Activated CD4-positive, alpha-beta T cell treated with anti-CD3 and anti-CD28 coated beads, Interleukin-2, amount 50 U/mL, for 4 hours (primary cell): ENCODE measurements at regions not wholly inside any gene's neighbourhood (a gene's known extent, or its start where the extent isn't known, plus 50 kb on each side); places are given as distances from the start of the nearest gene placed in this dataset.
"Not testable (repeated sequence)": the region's sequence is repeated elsewhere in the genome, so short reads cannot be mapped to it uniquely, and the experiment has no call there.

Source experiments
- DNase-seq, 2 experiments: peaks; one replicate each; pipeline ENCODE4 v3.0.0-alpha.2; 2020

DNA sequence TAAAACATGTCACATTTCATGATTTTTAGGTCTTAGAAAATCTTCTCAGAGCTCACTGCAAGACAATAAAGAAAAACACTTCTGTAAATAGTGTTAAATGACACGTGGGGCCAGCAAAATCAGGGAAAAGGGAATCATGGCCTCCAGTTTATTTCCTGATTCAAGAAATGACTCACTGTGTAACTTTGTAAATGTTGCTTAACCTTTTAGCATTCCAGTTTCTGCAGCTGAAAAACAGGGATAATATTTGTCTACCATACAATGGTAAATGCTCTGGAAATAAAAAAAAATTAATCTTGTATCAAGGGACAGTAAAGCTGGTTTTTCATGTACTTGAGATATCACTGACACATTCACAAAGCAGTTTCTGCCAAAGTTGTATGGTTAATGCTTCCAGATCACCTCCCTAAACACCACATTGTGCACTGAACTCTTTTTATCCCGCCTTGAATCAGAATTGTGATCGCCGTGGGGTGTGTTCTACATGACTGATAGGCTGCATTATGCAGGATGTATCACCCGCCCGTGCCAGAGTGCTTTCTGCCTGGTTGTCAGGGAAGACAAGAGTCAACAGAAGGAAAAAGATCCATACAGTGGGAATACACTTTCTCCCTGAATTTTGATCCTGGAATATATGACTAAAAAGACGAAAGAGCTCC lies 238.8 kb downstream of the IKZF2 start:
- DNase-seq = no peak

DNA sequence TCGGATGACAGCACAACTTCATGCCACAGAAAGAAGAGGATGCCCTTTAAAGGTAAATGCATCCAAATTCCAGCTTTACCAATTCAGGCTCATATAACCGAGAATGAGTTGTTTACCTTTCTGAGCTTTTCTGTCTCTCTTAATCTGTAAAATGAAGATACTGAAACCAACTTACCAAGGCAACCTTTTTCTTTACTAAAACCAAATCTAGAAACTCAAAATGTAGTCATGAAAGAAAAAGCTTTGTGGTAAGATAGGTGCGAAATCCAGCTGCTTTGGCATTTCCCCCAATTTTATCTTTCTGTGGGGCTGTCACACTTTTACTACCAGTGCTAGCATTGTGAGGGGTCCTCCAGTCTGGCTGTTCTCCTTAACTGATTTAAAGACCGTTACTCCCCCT lies 240.4 kb downstream of the IKZF2 start:
- DNase-seq = no peak

DNA sequence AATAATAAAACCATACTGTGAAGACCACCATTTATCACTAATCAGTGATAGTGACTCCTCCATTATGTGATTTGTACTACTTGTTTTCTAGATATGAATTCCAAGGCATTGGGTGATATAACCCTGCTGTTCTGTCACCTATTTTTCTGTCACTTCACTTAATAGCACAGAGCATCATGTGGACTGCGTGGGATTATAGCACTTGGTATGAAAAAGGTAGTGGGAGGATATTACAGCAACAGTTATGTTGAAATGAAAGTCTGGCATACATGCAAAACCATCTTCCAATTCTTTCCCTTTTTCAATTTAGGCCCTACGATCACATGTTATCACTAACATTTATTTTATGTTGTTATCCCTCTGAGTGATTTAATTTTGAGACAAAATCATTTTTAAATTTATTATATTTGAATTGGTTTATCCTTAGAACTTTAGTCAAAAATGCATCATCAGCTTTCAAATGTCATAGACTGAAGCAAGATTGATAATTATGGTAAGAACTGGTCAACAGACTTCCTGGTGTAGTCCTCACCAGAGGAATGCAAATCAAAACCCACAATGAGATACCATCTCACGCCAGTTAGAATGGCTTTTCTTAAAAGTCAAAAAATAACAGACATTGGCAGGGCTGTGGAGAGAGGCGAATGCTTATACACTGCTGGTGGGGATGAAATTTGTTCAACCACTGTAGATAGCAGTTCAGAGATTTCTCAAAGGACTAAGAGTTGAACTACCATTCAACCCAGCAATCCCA lies 242.6 kb downstream of the IKZF2 start:
- DNase-seq = no peak

DNA sequence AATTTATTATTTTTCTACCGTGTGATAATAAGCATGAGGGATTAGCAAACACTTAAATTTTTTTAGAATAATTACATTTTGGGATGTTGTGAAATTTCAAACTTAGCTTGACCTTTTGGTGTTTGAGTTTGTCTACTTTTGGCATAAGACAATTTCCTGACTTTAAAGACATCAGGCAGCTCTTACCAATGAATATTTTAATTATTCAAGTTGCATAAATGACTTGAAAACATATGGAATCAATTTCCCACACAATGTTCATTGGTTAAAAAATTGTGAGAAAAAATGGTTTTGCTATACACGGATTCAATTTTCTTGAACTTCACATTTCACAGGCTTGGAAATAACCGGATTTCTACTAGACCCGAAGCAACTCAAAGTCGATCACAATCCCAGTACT lies 243.4 kb downstream of the IKZF2 start:
- DNase-seq = no peak

DNA sequence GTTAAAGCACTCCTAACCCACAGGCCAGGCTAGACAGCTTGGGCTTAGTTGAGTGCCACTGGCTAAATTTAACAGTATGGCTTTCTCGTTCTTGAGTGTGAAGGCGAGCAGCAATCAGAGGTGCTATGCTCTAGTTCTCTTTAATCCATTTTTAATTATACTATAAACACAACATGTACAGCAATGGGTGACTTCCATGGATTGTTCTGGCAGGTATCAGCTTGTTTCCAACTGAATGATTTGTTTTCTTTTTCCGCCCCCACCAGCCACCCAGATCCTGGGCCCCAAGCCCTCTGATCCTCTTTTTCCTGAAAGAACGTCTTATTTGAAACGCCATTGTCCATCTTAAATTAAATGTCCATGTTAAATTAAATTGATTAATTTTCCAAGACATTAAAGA lies 244.8 kb downstream of the IKZF2 start:
- DNase-seq = no peak

DNA sequence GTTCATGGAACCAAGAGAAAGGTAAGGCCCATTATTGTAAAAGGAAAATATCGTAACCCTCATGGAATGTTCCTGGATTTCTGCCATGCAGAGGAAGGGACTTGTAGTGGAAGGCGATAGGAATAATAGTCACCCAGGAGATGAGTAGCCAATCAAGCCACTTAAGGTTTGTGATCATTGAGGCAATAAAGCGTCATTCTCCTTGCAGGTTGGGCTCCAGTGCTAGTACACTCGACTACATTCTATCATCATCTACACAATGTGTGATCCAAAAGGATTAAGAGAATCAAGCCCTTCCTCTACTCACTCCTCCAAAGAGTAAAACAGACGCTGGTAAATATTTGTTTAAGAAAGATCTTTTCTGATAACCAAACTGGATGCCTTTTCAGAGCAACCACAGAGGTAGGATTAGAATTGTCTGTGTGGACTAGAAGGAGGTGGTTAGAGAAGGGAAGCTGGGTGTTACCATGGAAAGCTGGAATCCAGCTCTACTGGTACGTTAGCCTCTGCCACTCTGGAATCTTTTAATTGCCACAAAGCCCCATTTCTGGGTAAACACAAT lies 245.7 kb downstream of the IKZF2 start:
- no peak for DNase-seq

DNA sequence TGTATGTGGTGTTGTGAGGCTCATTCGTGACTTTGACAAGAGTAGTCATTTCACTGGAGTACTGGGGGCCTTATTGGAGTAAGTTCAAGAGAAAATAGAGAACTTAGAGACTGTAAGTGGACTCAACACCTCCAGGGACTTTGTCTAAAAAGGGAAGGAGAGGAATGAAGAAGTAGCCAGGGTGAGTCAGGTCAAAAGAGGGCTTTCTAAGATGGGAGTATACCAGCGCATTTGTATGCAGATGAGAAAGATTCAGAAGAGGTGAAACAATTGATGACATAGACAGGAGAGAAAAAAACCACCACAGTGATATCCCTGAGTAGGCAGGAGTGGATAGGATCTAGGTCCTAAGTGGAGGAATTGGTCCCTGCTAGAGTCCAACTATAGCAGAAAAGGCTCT lies 246.8 kb downstream of the IKZF2 start:
- DNase-seq = no peak

DNA sequence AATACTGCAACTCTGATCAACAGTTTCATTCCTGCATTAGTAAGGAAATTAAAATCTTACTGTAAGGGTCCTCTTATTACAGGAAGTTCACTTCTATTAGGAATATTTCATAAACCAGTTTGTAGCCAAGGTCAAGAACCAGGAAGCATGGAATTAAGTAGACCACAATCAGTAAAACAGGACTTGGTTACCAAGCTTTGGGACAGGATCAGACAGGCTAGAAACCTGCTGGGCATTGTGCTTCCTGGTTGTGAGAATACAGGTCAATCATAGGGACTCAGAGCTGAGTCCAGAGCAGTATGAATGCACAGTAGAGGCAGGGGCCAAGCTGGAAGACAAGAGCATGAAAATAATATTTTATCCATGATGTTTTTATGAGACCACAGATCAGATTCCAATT lies 248.0 kb downstream of the IKZF2 start:
- no peak for DNase-seq

DNA sequence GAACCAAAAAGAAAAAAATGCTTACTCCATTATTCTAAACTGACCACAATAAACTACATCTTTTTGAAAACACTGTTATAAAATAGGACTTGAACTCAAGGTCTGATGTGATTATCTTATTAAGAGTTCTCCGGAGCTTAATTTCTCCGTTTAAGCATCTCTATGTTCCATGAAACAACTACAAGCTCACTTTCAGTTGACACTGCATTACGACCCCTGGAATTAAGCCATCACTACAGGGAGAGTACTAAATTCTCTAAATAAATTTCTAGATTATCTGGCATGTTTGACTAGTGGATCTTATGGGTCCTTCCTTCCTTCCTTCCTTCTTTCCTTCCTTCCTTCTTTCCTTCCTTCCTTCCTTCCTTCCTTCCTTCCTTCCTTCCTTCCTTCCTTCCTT lies 249.0 kb downstream of the IKZF2 start:
- no peak for DNase-seq

DNA sequence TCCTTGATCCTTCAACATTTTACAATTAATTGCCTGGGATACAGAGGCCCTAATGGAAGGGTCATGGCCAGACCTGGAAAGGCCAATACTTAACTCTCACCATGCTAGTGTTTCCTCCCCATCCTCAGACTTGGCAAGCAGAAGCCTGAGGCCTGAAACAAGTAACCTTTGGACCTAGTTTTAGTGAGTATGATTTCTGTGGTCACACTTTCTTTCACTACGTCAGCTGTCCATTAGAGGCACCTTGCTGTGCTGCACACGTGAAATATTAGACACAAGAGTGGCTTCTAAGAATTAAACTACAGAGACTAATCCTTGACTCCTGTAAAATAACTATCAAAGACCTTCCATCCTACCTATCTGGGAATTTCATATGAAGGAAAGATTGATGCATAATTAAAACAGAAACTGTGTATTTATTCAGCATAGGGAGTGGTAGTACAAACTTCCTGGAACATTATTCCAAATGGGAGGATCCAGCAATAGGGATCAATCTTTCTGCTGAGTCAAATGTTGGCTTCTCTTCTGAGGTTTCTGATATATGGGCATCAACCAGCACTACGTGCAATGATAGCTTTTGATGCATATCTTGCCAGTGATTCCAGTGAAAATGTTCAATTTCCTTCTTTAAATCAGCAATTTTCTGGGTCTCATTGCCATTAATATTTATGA lies 249.7 kb downstream of the IKZF2 start:
- DNase-seq = no peak

DNA sequence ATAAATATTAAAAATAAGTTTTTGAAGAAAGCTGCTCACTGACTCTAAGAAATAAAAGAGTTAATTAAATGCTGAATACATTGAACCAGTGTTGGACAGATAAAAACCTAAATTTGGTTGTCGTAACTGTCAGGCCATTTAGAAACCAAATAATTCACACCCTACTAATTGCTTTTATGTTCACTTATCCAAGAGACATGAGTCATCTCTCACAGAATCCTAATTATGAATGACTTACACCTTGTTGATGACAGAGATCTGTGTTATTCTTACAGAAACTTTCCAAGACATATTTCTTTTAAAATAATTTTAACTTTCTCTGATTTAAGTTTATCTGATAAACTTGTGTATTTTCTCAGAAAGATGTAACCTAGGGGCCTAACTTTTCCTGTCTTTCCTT lies 250.7 kb downstream of the IKZF2 start:
- DNase-seq = no peak

DNA sequence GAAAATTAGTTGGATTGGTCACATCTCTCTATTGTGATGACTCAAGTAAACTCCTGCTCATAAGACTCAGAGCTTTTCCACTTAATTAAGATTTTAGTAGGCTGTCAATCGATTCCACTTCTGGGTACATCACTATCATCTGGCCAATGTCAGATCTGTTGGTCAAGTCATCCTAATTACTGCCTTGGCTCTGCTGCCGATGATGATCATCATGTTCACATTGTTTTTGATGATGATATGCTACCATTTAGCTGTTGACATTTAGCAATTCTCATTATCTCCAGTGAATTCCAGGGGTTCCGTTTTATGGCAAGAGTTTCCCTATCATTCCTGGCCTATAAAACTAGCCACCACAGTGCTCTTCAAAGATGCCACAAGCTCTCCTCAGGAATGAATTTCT lies 253.4 kb downstream of the IKZF2 start:
- DNase-seq = no peak

DNA sequence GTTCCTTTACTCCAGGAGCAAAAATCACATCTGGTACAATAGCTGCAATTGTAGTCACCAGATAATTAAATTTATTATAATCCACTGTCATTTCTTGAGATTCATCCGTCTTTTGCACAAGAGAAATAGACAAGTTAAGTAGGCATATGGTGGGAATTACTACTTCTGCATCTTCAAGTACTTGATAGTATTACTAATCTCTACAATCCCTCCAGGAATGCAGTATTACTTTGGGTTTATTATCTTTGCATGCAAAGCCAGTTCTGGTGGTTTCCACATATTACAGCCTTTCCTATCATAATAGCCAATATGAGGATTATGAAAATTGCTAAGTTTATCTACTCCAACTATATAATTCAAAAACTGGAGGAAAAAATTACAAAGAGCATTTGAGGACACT lies 254.1 kb downstream of the IKZF2 start:
- no peak for DNase-seq

DNA sequence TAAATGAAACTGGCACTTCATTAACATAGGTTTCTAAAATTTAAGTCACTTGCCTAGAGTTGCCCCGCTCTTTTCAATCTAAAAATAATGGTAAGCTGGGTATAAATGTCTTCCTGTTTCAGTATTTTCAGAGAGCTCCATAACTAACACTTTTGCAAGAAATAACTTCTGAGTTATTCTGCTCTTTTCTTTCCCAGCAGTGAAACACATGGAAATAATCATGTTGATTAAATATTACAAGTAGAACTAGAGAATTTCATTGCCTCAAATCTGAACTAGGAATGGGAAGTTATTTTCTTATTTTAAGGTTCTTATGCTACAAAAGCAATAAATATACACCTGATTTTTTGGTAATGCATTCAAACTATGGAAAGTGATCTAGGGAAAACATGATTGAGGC lies 257.4 kb downstream of the IKZF2 start:
- no peak for DNase-seq

DNA sequence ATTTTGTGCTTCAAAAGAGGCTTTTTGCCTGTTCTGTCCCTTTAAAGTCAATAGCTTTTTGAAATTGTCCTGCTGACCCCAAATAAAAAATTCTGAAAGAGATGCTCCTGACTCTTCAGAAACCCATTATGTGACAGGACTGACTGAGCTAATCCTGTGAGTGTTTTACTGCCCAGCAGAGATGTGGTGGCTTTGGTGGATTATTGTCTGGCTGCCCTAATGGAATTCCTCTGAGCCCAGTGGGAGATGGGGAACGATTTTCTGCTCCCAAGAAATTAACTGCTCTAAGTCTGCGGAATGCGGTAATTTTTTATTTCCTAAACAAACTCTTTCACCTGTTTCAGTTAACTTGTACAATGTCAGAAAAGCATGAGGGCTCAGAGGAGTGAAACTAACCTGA lies 258.2 kb downstream of the IKZF2 start:
- no peak for DNase-seq

DNA sequence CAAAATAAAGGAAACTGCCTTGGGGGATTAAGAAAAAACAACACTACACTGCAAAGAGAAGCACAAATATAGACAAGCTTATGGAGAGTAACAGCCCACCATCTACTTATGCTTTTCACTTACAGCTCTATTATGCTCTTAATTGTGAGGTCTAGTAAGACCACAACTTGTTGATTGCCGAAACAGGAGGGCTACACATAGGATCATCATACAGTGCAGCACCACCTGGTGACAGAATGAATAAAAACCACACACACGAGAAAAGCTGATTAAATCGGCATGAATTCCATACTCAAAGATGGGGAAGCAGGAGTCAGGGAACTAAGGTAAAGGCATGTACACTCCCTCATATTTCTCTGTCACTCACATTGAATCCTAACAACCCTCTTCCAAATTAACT lies 259.2 kb downstream of the IKZF2 start:
- DNase-seq = no peak

DNA sequence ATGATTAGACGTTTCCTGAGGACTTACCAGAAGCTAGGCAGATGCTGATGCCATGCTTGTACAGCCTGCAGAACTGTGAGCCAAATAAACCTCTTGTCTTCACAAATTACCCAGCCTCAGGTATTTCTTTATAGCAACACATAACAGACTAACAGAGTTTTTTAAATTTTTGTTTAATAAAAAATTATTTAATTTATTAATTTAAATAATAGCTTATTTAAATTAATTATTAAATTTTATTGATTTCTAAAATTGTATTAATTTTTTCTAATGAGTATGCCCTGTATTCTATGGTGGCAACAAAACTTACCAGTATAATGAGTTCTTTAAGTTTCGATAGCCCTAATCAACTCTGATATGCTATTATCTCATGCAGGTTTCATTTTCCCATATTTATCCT lies 259.8 kb downstream of the IKZF2 start:
- no peak for DNase-seq

DNA sequence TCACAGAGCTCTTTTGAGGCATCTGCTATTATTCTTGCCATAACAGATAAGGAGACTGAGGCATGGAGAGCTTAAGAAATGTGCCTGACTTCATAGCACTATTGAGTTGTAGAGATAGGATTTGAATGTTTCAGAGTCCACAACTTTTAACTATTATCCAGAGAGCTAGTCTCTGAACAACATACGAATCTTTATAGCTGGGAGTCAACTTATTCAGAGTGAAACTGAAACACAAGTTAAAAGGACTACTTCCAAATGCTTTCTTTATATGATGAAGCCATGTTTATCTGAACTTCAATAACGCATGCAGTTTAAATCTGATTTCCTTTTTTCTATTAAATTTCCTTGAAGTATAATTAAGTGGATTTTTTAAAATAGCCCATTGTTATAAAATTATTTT lies 268.8 kb downstream of the IKZF2 start:
- DNase-seq = no peak

DNA sequence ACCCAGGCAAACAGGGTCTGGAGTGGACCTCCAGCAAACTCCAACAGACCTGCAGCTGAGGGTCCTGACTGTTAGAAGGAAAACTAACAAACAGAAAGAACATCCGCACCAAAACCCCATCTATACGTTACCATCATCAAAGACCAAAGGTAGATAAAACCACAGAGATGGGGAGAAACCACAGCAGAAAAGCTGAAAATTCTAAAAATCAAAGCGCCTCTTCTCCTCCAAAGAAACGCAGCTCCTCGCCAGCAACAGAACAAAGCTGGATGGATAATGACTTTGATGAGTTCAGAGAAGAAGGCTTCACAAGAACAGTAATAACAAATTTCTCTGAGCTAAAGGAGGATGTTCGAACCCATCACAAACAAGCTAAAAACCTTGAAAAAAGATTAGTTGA lies 274.9 kb downstream of the IKZF2 start:
- not testable (repeated sequence) for DNase-seq

DNA sequence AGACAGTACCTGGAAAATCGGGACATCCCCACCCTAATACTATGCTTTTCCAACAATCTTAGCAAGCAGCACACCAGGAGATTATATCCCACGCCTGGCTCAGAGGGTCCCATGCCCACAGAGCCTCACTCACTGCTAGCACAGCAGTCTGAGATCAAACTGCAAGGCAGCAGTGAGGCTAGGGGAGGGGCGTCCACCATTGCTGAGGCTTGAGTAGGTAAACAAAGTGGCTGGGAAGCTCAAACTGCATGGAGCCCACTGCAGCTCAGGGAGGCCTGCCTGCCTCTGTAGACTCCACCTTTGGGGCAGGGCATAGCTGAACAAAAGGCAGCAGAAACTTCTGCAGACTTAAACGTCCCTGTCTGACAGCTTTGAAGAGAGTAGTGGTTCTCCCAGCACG lies 275.5 kb downstream of the IKZF2 start:
- not testable (repeated sequence) for DNase-seq

DNA sequence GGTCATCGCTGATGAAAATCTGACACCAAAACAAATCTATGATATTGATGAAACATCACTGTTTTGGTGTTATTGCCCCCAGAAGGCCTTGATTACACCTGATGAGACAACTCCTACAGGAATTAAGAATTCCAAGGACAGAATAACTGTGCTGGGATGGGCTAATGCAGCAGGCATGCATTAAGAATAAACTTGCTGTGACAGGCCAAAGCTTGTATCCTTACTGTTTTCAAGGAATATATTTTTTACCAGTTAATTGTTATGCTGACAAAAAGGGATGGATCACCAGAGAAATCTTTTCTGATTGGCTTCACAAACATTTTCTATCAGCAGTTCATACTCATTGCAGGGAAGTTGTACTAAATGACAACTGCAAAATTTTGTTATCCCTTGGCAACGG lies 278.2 kb downstream of the IKZF2 start:
- no peak for DNase-seq

DNA sequence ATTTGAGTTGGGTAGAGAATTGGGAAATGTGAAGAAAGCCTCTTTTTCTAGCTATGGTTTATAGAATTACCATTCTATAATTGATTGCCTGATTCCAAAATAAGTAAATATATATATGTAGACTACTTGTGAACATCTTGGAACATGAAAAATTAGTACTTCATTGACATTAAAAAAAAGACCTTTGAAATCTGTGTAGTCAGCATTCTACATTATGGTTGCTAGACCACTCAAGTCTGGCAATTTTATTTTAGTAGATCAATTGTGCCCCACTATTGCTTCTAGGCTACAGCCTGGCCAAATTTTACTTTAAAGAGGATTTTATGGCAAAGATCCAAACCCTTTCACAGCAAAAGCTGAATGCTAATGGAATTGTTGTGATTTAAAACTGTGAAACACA lies 279.8 kb downstream of the IKZF2 start:
- no peak for DNase-seq

DNA sequence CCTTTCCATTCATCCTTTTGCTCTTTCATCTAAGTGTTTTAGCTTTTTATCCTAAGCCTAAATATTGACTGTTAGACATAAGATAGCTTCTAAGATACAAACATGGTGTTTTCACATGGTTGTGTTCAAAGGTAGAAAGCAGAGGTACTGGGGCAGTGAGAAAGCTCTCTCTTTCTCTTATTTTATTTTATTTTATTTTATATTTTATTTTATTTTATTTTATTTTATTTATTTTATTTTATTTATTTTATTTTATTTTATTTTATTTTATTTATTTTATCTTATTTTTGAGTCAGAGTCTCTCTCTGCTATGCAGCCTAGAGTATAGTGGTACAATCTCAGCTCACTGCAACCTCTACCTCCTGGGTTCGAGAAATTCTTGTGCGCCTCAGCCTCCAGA lies 287.2 kb downstream of the IKZF2 start:
- DNase-seq = no peak

DNA sequence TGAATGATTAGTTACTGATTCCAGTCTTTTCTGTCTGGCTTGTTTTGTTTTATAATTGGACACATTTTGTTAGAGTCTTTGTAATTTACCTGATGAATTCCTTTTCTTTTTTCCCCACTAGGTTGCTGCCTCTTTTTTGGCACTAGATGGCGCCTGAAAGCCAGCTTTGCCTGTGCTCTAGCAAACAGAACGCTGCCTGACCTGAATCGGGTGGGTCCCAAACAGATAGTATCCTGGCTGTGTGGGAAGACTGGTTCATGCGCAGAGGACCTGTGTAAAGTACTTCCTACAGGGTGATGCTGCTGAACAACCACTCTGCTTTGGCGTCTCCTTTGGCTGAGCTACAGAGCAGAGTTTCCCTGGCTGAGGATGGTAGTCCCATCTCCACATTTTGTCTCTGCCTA lies 288.2 kb downstream of the IKZF2 start:
- DNase-seq = peak in 1 of 2 experiments; percentile 0
